GM13976 (cell line): ENCODE measurements at regions not wholly inside any gene's neighbourhood (a gene's known extent, or its start where the extent isn't known, plus 50 kb on each side); places are given as distances from the start of the nearest gene placed in this dataset.

ENCODE experiments used
- DNase-seq: peaks from one replicate; pipeline ENCODE4 v3.0.0; 2012; ENCODE audit warnings: low spot score
- in situ Hi-C: fragments of 300-500 bp; cut with MboI; formaldehyde crosslinking; loops from one replicate; pipeline ENCODE4 v1.12.0; 2022; ENCODE audit warnings: low sequenced_read_pairs, mixed read lengths, inconsistent platforms; ENCODE audit not compliant: unreplicated experiment
- TF ChIP-seq, protein P1 (sequence below): IDR thresholded peaks from 2 replicates; pipeline ENCODE4 v1.5.1; 2012; ENCODE audit warnings: borderline replicate concordance, mild to moderate bottlenecking; ENCODE audit not compliant: insufficient read depth; ENCODE audit errors: extremely low read depth, missing control alignments, control extremely low read depth

DNA sequence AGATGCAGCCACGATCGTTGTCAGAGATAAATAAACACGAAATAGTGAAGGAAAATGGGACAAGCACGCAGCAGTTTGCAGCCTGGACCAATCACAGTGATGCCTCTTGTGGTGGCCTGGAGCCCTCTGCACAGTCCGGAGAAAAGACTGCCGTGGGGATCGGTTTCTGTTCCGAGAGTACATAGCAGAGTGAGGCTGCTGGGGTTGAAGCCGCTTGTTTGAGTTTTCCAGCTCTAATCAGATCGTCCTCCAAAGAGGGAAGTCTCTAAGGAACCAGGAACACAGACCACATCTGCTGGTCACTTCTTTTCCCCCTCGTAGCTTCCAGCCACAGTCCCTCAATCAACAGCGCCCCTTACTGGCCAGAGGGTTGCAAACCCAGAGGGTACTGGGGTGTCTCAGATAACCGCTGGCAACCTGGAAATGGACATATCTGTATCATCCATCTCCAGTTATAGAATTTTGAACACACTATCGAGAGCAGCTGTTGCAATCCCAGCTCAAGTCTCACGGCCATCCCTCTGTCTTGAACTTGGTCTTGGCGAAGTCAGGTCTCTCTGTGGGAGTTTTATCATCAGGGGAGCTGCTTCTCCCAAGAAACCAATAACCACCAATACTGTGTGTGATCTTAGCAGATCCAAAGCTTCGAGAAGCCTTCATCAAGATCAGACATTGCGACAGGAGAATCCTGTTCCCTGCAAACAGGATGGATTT is 57.4 kb downstream of the OLIG1 start:
- TF ChIP-seq, protein P1, sequence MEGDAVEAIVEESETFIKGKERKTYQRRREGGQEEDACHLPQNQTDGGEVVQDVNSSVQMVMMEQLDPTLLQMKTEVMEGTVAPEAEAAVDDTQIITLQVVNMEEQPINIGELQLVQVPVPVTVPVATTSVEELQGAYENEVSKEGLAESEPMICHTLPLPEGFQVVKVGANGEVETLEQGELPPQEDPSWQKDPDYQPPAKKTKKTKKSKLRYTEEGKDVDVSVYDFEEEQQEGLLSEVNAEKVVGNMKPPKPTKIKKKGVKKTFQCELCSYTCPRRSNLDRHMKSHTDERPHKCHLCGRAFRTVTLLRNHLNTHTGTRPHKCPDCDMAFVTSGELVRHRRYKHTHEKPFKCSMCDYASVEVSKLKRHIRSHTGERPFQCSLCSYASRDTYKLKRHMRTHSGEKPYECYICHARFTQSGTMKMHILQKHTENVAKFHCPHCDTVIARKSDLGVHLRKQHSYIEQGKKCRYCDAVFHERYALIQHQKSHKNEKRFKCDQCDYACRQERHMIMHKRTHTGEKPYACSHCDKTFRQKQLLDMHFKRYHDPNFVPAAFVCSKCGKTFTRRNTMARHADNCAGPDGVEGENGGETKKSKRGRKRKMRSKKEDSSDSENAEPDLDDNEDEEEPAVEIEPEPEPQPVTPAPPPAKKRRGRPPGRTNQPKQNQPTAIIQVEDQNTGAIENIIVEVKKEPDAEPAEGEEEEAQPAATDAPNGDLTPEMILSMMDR: peak; percentile 72
- in situ Hi-C loops: no loop called here
- DNase-seq: peak; percentile 75

DNA sequence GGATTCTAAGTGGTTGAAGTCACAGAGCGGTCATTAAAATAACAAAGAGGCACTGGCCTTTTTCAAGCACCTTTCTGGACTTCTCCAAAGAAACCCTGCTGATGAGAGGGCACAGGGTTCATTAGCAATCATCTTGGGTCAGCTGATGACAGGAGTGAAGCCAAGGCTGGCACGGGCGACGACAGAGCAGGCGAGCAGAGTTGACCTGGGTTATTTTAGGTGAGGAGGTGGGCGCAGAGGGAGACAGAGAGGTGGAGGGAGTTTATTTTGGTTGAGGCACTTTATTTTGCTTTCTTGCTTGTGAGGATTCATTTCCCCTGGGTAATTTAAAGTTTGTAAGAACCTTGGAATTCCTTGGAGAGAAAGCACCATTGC is 57.9 kb downstream of the OLIG1 start:
- in situ Hi-C loops: no loop called here
- TF ChIP-seq, protein P1: no peak
- no peak for DNase-seq

DNA sequence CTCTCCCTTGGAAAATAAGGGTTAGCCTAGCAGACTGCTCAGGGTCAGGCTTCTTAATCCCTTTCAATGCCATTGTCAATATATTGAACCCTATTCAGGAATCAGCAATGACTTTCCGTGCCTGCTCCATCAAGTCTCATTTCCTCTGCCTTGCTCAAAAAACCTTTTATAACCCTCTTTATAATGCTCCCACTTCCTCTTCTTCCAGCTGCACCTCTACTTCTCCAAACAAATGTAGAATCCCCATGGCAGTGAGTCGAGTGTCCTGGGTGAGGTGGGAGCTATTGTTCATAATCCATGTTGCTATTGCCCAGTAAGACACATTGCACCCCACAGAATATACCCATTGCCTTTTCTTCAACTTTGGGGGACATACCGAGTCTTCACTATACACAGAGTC is 58.6 kb downstream of the OLIG1 start:
- TF ChIP-seq, protein P1: no peak
- in situ Hi-C loops: no loop called here
- no peak for DNase-seq

DNA sequence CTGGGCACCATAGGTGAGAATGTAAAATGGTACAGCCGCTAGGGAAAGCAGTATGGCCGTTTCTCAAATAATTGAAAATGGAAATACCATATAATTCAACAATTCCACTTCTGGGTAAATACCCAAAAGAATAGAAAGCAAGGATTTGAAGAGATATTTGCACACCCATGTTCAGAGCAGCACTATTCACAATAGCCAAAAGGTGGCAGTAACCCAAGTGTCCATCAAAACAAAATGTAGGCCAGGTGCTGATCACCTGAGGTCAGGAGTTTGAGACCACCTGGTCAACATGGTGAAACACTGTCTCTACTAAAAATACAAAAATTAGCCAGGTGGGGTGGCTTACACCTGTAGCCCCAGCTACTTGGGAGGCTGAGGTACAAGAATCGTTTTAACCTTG is 62.1 kb downstream of the OLIG1 start:
- no peak for DNase-seq
- in situ Hi-C loops: no loop called here
- TF ChIP-seq, protein P1: peak; percentile 23

DNA sequence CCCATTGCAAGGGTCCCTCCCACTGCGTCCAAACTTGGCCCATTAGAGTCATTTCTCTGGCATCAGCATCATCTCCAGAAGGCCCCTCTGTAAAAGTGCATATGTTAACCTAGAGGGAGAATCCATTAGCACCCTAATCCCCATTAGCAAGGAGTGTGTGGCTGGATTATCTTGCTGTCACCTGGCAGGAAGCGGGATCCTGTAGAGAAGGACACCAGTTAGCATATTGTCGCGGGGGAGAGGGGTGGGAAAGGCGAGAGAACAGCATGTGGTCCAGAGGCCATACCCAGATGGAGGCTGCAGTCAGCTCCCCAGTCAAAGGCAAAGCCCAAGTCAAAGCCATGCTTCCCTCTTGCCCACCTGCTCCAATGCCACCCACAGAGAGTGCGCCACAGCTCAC is 64.0 kb downstream of the OLIG1 start:
- TF ChIP-seq, protein P1: no peak
- no peak for DNase-seq
- in situ Hi-C loops: no loop called here

DNA sequence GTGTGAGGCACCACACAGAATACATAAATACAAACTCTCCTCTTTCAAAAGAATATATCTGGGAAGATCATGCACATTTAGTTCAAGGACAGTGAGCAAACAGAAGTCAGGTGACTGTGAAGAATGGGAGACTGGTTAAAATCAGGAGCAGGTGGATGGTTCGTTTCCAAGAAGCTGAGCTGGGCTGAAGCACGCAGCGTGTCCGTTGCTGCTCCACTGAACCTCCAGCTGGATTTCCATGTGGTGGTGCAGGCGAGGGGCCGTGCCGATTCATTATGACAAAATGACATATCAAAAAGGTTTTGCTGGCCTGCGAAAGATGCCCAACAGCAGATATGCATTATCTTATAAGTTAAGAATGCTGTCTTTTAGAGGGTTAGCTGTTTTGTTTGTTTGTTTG is 66.0 kb downstream of the OLIG1 start:
- DNase-seq: no peak
- in situ Hi-C loops: no loop called here
- TF ChIP-seq, protein P1: no peak
